ENCODE measurements at regions not wholly inside any gene's neighbourhood (a gene's known extent, or its start where the extent isn't known, plus 50 kb on each side); places are given as distances from the start of the nearest gene placed in this dataset.
"Not testable (repeated sequence)": the region's sequence is repeated elsewhere in the genome, so short reads cannot be mapped to it uniquely, and the experiment has no call there.

DNA sequence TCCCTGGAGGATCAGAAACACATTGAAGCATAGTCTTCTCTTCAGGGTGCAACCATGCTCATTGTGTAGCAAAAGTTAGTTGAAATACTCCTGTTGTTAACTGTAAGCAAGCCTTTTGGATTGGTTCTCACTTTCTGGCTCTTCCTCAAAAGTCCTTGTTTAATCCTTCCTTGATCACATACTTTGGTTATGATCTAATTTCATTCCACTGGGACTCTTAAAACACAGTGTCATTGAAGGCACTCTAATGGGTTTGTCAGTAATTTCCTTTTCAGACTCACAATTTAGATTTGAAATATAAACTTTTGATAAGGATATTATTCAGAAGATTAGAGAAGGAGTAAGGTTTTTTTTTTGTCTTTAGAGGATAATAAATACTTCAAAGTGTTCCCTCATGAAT lies 451.7 kb upstream of the SGO1 start:
- Histone ChIP-seq H3F3A (ENCODE audit: insufficient read depth, low read length) (no peaks in the 10 kb centered on the region), H2AFZ (ENCODE audit: low read length) (no peak overlapping the region), H4K20me1 (ENCODE audit: insufficient read depth, low read length) (no peaks in the 10 kb centered on the region), H3K27me3 (replicated peaks; ENCODE audit: insufficient read depth, low read length) (no peaks in the 10 kb centered on the region), H3K79me2 (ENCODE audit: low read length) (no peaks in the 10 kb centered on the region), H3K4me3 (ENCODE audit: low read length) (no peak overlapping the region), H3K36me3 (replicated peaks; ENCODE audit: insufficient read depth, low read length) (no peaks in the 10 kb centered on the region), H3K4me2 (ENCODE audit: low read depth, low read length) (no peak overlapping the region), H3K4me1 (ENCODE audit: low read length) (no peaks in the 10 kb centered on the region), H3K9ac (ENCODE audit: low read length) (no peak overlapping the region), H3K27ac (ENCODE audit: low read length) (no peak overlapping the region), H3K9me2 (replicated peaks; ENCODE audit: insufficient read depth, low read length) (no peaks in the 10 kb centered on the region), H3K9me3 (replicated peaks; ENCODE audit: insufficient read depth, low read length) (no peaks in the 10 kb centered on the region; the same call in 1 of the 2 replicates)
- DNase-seq: no peak
- TF ChIP-seq EZH2phosphoT487 (IDR thresholded peaks at IDR 0.05; ENCODE audit: low read length) (no peak), CTCF (IDR thresholded peaks at IDR 0.05; ENCODE audit: low read length) (no peak), EZH2 (optimal IDR thresholded peaks at IDR 0.05; ENCODE audit: low read depth, low read length) (no peak)

- Histone ChIP-seq H3K4me1 (ENCODE audit: low read length) (no peaks in the 10 kb centered on the region), H3K27ac (ENCODE audit: low read length) (no peak overlapping the region), H3K9ac (ENCODE audit: low read length) (no peak overlapping the region), H4K20me1 (ENCODE audit: insufficient read depth, low read length) (no peaks in the 10 kb centered on the region), H3K4me3 (ENCODE audit: low read length) (no peak overlapping the region), H3K79me2 (ENCODE audit: low read length) (no peaks in the 10 kb centered on the region), H3F3A (ENCODE audit: insufficient read depth, low read length) (no peaks in the 10 kb centered on the region), H3K9me3 (replicated peaks; ENCODE audit: insufficient read depth, low read length) (no peaks in the 10 kb centered on the region; the same call in 1 of the 2 replicates), H2AFZ (ENCODE audit: low read length) (no peak overlapping the region), H3K36me3 (replicated peaks; ENCODE audit: insufficient read depth, low read length) (no peaks in the 10 kb centered on the region), H3K9me2 (replicated peaks; ENCODE audit: insufficient read depth, low read length) (no peaks in the 10 kb centered on the region), H3K4me2 (ENCODE audit: low read depth, low read length) (no peak overlapping the region), H3K27me3 (replicated peaks; ENCODE audit: insufficient read depth, low read length) (no peaks in the 10 kb centered on the region)
- no peak for TF ChIP-seq EZH2 (optimal IDR thresholded peaks at IDR 0.05; ENCODE audit: low read depth, low read length)
- TF ChIP-seq CTCF (IDR thresholded peaks at IDR 0.05; ENCODE audit: low read length): no peak
- no peak for TF ChIP-seq EZH2phosphoT487 (IDR thresholded peaks at IDR 0.05; ENCODE audit: low read length)
- no peak for DNase-seq
These were observed 436.3 kb upstream of the SGO1 start for GRCh38 chr3:20622304-20622703.

DNA sequence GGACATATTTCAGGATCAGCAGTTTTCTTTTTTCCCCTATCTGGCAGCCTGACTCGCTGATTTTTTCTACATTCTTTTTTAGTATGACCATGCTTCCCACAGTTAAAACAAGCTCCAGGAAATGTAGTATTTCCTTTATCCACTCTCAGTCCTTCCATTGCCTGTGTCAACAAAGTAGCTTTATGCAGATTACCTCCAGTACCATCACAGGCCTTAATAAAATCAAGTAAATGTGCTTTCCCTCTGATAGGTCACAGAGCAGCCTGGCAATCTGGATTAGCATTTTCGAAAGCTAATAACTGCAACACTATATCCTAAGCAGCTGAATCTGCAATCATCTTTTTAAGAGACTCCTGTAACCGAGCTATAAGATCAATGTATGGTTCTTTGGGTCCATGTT lies 432.6 kb upstream of the SGO1 start:
- not testable (repeated sequence) for H3K4me2 ChIP-seq (ENCODE audit: low read depth, low read length); H3K36me3 ChIP-seq (replicated peaks; ENCODE audit: insufficient read depth, low read length); H3K4me3 ChIP-seq (ENCODE audit: low read length); H2AFZ ChIP-seq (ENCODE audit: low read length); H3K4me1 ChIP-seq (ENCODE audit: low read length); DNase-seq; H3K9ac ChIP-seq (ENCODE audit: low read length); H3K79me2 ChIP-seq (ENCODE audit: low read length); H3K27ac ChIP-seq (ENCODE audit: low read length); H3K9me2 ChIP-seq (replicated peaks; ENCODE audit: insufficient read depth, low read length); H3F3A ChIP-seq (ENCODE audit: insufficient read depth, low read length); H3K27me3 ChIP-seq (replicated peaks; ENCODE audit: insufficient read depth, low read length); H3K9me3 ChIP-seq (replicated peaks; ENCODE audit: insufficient read depth, low read length); H4K20me1 ChIP-seq (ENCODE audit: insufficient read depth, low read length)

DNA sequence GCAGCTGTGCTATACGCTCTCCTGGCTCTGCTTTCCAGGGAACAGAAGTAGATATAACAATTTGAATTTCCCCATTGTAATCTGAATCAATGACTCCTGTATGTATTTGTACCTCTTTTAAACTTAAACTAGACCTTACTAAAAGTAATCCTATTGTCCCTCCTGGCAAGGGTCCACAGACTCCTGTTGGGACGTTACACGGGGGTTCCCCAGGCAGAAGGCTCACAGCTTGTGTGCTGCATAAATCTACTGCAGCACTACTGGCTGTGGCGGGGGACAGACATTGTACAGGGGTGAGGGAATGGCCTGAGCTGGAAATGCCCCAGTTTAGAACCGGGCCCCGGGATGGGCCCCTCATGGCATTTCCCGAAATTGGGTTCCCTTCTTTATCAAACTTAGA lies 432.2 kb upstream of the SGO1 start:
- DNase-seq; H3K4me3 ChIP-seq (ENCODE audit: low read length); H3K79me2 ChIP-seq (ENCODE audit: low read length); H3K9me2 ChIP-seq (replicated peaks; ENCODE audit: insufficient read depth, low read length); H3K27ac ChIP-seq (ENCODE audit: low read length); H3K4me1 ChIP-seq (ENCODE audit: low read length); H2AFZ ChIP-seq (ENCODE audit: low read length); H3K9ac ChIP-seq (ENCODE audit: low read length); H3K36me3 ChIP-seq (replicated peaks; ENCODE audit: insufficient read depth, low read length); H3K9me3 ChIP-seq (replicated peaks; ENCODE audit: insufficient read depth, low read length); H4K20me1 ChIP-seq (ENCODE audit: insufficient read depth, low read length); H3K4me2 ChIP-seq (ENCODE audit: low read depth, low read length); H3F3A ChIP-seq (ENCODE audit: insufficient read depth, low read length); H3K27me3 ChIP-seq (replicated peaks; ENCODE audit: insufficient read depth, low read length): not testable (repeated sequence)

DNA sequence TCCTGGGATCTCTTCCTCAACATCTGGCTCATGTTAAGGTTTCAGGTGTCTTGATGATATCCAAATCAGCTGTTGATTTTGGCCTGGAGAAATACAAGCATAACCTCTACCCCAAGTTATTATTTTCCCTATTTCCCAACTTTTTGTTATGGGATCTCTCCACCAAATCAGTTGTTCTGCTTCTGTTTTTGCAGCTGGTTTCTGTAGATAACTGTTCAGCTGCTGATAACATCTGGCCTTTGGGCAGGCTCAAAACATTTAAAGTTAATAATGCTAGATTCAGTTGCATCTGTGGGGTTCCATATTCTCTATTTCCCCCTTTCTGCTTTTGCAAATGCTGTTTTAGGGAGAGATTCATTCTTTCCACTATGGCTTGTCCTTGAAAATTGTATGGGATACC lies 430.0 kb upstream of the SGO1 start:
- H3K27me3 ChIP-seq (replicated peaks; ENCODE audit: insufficient read depth, low read length); H3K4me2 ChIP-seq (ENCODE audit: low read depth, low read length); H3K4me1 ChIP-seq (ENCODE audit: low read length); H3K79me2 ChIP-seq (ENCODE audit: low read length); H3K36me3 ChIP-seq (replicated peaks; ENCODE audit: insufficient read depth, low read length); H3K9me2 ChIP-seq (replicated peaks; ENCODE audit: insufficient read depth, low read length); H3F3A ChIP-seq (ENCODE audit: insufficient read depth, low read length); DNase-seq; H3K9ac ChIP-seq (ENCODE audit: low read length); H4K20me1 ChIP-seq (ENCODE audit: insufficient read depth, low read length); H3K9me3 ChIP-seq (replicated peaks; ENCODE audit: insufficient read depth, low read length); H2AFZ ChIP-seq (ENCODE audit: low read length); H3K27ac ChIP-seq (ENCODE audit: low read length); H3K4me3 ChIP-seq (ENCODE audit: low read length): not testable (repeated sequence)
